AG09319 (cell line): ENCODE measurements at regions not wholly inside any gene's neighbourhood (a gene's known extent, or its start where the extent isn't known, plus 50 kb on each side); places are given as distances from the start of the nearest gene placed in this dataset.

Experiments
- DNase-seq: peaks from one replicate; pipeline ENCODE4 v3.0.0-alpha.2; 2010; ENCODE audit warnings: low read depth; ENCODE audit errors: extremely low read depth
- TF ChIP-seq, protein P1 (sequence below): IDR thresholded peaks from 2 replicates; pipeline ENCODE4 v1.5.1; 2011; ENCODE audit warnings: low read depth, mild to moderate bottlenecking, inconsistent platforms, low read length, moderate library complexity

DNA sequence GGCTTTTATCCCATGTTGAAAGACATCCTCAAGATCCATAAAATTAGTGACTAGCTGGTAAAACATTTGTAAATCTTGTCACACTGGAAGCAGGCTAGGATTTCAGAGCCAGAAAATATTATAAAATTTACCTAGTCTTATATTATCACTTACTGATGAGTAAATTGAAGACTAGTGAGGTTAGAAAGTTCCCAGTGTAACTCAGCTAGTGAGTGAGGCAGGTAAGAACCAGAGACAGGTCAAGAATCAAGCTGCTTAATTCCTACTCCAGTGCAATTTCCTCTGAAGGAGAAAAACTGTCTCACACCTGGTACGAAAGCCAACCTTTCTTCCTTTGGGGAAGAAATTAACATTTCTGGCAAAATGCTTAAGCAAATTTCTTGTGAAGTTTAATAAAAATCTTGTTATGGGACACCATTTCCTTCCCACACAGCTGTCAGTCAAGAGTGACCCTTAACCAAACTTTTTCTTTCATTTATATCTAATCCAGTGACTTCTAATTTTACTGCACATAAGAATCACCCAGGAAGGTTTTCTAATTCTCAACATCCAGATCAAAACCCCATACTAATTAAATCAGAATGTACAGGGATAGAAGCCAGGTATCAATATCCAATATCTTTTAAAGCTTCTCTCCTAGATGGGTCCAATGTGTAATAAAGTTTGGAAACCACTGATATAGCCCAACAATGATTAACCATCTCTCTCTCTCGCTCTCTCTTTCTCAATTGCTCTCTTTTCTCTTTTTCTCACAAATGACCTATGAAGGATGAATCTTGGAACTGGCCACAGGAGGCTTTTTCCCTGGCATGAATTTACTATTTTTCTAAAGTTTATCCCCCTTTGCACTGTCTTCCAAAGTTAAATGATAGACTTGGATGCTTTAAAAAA is 264.3 kb upstream of the SLC39A10 start:
- DNase-seq: no peak
- TF ChIP-seq, protein P1, sequence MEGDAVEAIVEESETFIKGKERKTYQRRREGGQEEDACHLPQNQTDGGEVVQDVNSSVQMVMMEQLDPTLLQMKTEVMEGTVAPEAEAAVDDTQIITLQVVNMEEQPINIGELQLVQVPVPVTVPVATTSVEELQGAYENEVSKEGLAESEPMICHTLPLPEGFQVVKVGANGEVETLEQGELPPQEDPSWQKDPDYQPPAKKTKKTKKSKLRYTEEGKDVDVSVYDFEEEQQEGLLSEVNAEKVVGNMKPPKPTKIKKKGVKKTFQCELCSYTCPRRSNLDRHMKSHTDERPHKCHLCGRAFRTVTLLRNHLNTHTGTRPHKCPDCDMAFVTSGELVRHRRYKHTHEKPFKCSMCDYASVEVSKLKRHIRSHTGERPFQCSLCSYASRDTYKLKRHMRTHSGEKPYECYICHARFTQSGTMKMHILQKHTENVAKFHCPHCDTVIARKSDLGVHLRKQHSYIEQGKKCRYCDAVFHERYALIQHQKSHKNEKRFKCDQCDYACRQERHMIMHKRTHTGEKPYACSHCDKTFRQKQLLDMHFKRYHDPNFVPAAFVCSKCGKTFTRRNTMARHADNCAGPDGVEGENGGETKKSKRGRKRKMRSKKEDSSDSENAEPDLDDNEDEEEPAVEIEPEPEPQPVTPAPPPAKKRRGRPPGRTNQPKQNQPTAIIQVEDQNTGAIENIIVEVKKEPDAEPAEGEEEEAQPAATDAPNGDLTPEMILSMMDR: no peak

- DNase-seq: no peak
- TF ChIP-seq, protein P1: no peak
These were observed 266.2 kb upstream of the SLC39A10 start for GRCh38 chr2:195390686-195391321.

GRCh38 chr2:195388028-195388427 is 269.0 kb upstream of the SLC39A10 start:
- TF ChIP-seq, protein P1: no peak
- DNase-seq: no peak

- TF ChIP-seq, protein P1: no peak
- DNase-seq: no peak
These were observed 274.8 kb upstream of the SLC39A10 start for GRCh38 chr2:195382186-195382585.

GRCh38 chr2:195370167-195370943 is 286.7 kb upstream of the SLC39A10 start:
- DNase-seq: no peak
- TF ChIP-seq, protein P1: no peak

- TF ChIP-seq, protein P1: no peak
- DNase-seq: no peak
These were observed 287.8 kb upstream of the SLC39A10 start for GRCh38 chr2:195369218-195369587.
